Caco-2 (cell line): ENCODE measurements at regions not wholly inside any gene's neighbourhood (a gene's known extent, or its start where the extent isn't known, plus 50 kb on each side); places are given as distances from the start of the nearest gene placed in this dataset.

Experiments used
- BruUV-seq: library from RNA; stranded (reverse); fragments of 400-500 nt; replicated peaks from 2 replicates; lab custom pipeline; 2021; lab: Mats Ljungman, UMichigan
- CTCF ChIA-PET: fragments of 300-600 bp; sonication (Branson Sonifier 250); formaldehyde crosslinking; loops from one replicate; lab custom pipeline; 2022; ENCODE audit warnings: antibody characterized with exemption; lab: Charles Lee
- POLR2A ChIA-PET: fragments of 300-600 bp; sonication (Branson Sonifier 250); formaldehyde crosslinking; loops from one replicate; lab custom pipeline; 2022; ENCODE audit warnings: antibody characterized with exemption; lab: Charles Lee
- DNase-seq, 2 experiments: peaks; one replicate each; pipeline versions ENCODE4 v3.0.0 to v3.0.0-alpha.2; 2020 to 2022
- H3K27me3 ChIP-seq: replicated peaks from 2 replicates; pipeline ENCODE4 v1.6.0; 2011; ENCODE audit warnings: low read length; ENCODE audit not compliant: control insufficient read depth, insufficient read depth
- H3K36me3 ChIP-seq: 2 replicates; pipeline ENCODE4 v1.5.1; 2011; ENCODE audit warnings: low read length; ENCODE audit not compliant: control insufficient read depth, insufficient read depth
- H3K4me1 ChIP-seq: fragments of 250-450 bp; sonication (Bioruptor Pico); 2 replicates; pipeline ENCODE4 v1.5.1; 2020; ENCODE audit warnings: mild to moderate bottlenecking
- H3K4me3 ChIP-seq: 2 replicates; pipeline ENCODE4 v1.5.1; 2011; ENCODE audit warnings: low read depth, mild to moderate bottlenecking, control low read depth, low read length
- H3K9me3 ChIP-seq: fragments of 250-450 bp; sonication (Bioruptor Pico); 2 replicates; pipeline ENCODE4 v1.5.1; 2020; ENCODE audit warnings: mild to moderate bottlenecking, moderate library complexity
- H3K27ac Mint-ChIP-seq: one replicate; pipeline ENCODE4 v1.8.0; 2022; ENCODE audit warnings: mixed read lengths; ENCODE audit not compliant: unreplicated experiment
- H3K27me3 Mint-ChIP-seq: one replicate; pipeline ENCODE4 v1.8.0; 2022; ENCODE audit warnings: mixed read lengths; ENCODE audit not compliant: insufficient read depth, unreplicated experiment
- H3K36me3 Mint-ChIP-seq: one replicate; pipeline ENCODE4 v1.8.0; 2022; ENCODE audit warnings: mild to moderate bottlenecking, mixed read lengths; ENCODE audit not compliant: insufficient read depth, unreplicated experiment
- H3K4me1 Mint-ChIP-seq: one replicate; pipeline ENCODE4 v1.8.0; 2022; ENCODE audit warnings: low read depth, mixed read lengths; ENCODE audit not compliant: unreplicated experiment
- H3K4me3 Mint-ChIP-seq: one replicate; pipeline ENCODE4 v1.8.0; 2022; ENCODE audit warnings: mild to moderate bottlenecking, moderate library complexity, mixed read lengths; ENCODE audit not compliant: unreplicated experiment
- H3K9me3 Mint-ChIP-seq: one replicate; pipeline ENCODE4 v1.8.0; 2022; ENCODE audit warnings: mixed read lengths; ENCODE audit not compliant: unreplicated experiment
- CTCF ChIP-seq, 2 experiments: fragments of 200-600 bp in 1 of 2; IDR thresholded peaks; 1 replicate in 1 of 2; 2 replicates in 1 of 2; pipeline versions ENCODE4 v1.5.1 to v1.8.0; 2011 to 2022; ENCODE audit warnings: antibody characterized with exemption in 1 of 2, control low read depth in 1 of 2, inconsistent platforms in 1 of 2, low read depth in 1 of 2, low read length in 1 of 2, mild to moderate bottlenecking in 1 of 2, moderate library complexity in 1 of 2; ENCODE audit not compliant: insufficient read depth in 1 of 2, severe bottlenecking in 1 of 2, unreplicated experiment in 1 of 2
- intact Hi-C: fragments of 100-400 bp; cut with micrococcal nuclease; formaldehyde crosslinking; loops from one replicate; pipeline ENCODE4 v1.10.0; 2022; ENCODE audit not compliant: unreplicated experiment

GRCh38 chr6:56806368-56806767 is 148.5 kb upstream of the BEND6 start:
- Histone ChIP-seq H3K4me3 (no peak overlapping the region), H3K27me3 (no peaks in the 10 kb centered on the region), H3K9me3 (no peaks in the 10 kb centered on the region), H3K4me1 (peaks cover 42% of the 10 kb centered on the region), H3K36me3 (no peaks in the 10 kb centered on the region)
- ChIA-PET CTCF (no interaction called here), POLR2A (no interaction called here)
- peaks cover 6% of the 10 kb centered on the region for H3K36me3 Mint-ChIP-seq
- no peak overlapping the region for H3K27ac Mint-ChIP-seq
- BruUV-seq: no TSS peak
- intact Hi-C loops: loop anchor here (5.0 kb wide), 1 partner anchor 151 kb away; the partner anchor contains the start of gene BEND6
- no peak for TF ChIP-seq CTCF (IDR thresholded peaks at IDR 0.05; ENCODE audit: insufficient read depth in 1 of 2, low read depth in 1 of 2, low read length in 1 of 2, severe bottlenecking in 1 of 2, unreplicated experiment in 1 of 2)
- H3K27me3 Mint-ChIP-seq: no peaks in the 10 kb centered on the region
- H3K4me3 Mint-ChIP-seq: no peak overlapping the region
- peaks cover 22% of the 10 kb centered on the region for H3K4me1 Mint-ChIP-seq
- H3K9me3 Mint-ChIP-seq: no peaks in the 10 kb centered on the region
- DNase-seq: no peak

GRCh38 chr6:56804996-56805395 is 149.9 kb upstream of the BEND6 start:
- no peak overlapping the region for H3K4me3 ChIP-seq
- Mint-ChIP-seq H3K36me3 (peaks cover 6% of the 10 kb centered on the region), H3K27ac (no peak overlapping the region), H3K27me3 (no peaks in the 10 kb centered on the region), H3K9me3 (no peaks in the 10 kb centered on the region), H3K4me1 (peaks cover 22% of the 10 kb centered on the region), H3K4me3 (no peak overlapping the region)
- no peaks in the 10 kb centered on the region for H3K27me3 ChIP-seq
- intact Hi-C loops: loop anchor here (5.0 kb wide), 1 partner anchor 152 kb away; the partner anchor contains the start of gene BEND6
- no peak for TF ChIP-seq CTCF (IDR thresholded peaks at IDR 0.05; ENCODE audit: insufficient read depth in 1 of 2, low read depth in 1 of 2, low read length in 1 of 2, severe bottlenecking in 1 of 2, unreplicated experiment in 1 of 2)
- ChIA-PET POLR2A (no interaction called here), CTCF (no interaction called here)
- H3K9me3 ChIP-seq: no peaks in the 10 kb centered on the region
- DNase-seq: no peak
- H3K4me1 ChIP-seq: peaks cover 37% of the 10 kb centered on the region
- no peaks in the 10 kb centered on the region for H3K36me3 ChIP-seq
- BruUV-seq: no TSS peak

- Histone ChIP-seq H3K4me3 (no peak overlapping the region), H3K27me3 (no peaks in the 10 kb centered on the region), H3K4me1 (peaks cover 25% of the 10 kb centered on the region), H3K36me3 (no peaks in the 10 kb centered on the region), H3K9me3 (no peaks in the 10 kb centered on the region)
- no peaks in the 10 kb centered on the region for H3K9me3 Mint-ChIP-seq
- no peaks in the 10 kb centered on the region for H3K36me3 Mint-ChIP-seq
- intact Hi-C loops: no loop called here
- DNase-seq: no peak
- H3K27me3 Mint-ChIP-seq: no peaks in the 10 kb centered on the region
- POLR2A ChIA-PET: no interaction called here
- BruUV-seq: no TSS peak
- no peak overlapping the region for H3K4me3 Mint-ChIP-seq
- H3K27ac Mint-ChIP-seq: no peak overlapping the region
- H3K4me1 Mint-ChIP-seq: peaks cover 13% of the 10 kb centered on the region
- no peak for TF ChIP-seq CTCF (IDR thresholded peaks at IDR 0.05; ENCODE audit: insufficient read depth in 1 of 2, low read depth in 1 of 2, low read length in 1 of 2, severe bottlenecking in 1 of 2, unreplicated experiment in 1 of 2)
- CTCF ChIA-PET: no interaction called here
Observed at GRCh38 chr6:56803594-56803993, 151.3 kb upstream of the BEND6 start.
